Esophagus muscularis mucosa (tissue), 4 donors: ENCODE measurements at regions not wholly inside any gene's neighbourhood (a gene's known extent, or its start where the extent isn't known, plus 50 kb on each side); places are given as distances from the start of the nearest gene placed in this dataset.
A peak's percentile ranks its signal among the peaks of the same experiment; 100 is the strongest.

Experiments used
- DNase-seq: peaks from one replicate; pipeline ENCODE4 v3.0.0-alpha.2; 2017; ENCODE audit errors: extremely low spot score
- H3K27ac ChIP-seq, 4 donors: fragments of 200-600 bp; sonication (generic); replicated peaks in 1 of 4; 1 replicate in 3 of 4; 2 replicates in 1 of 4; pipeline ENCODE4 v1.5.1; 2016 to 2019; ENCODE audit warnings: mild to moderate bottlenecking in 1 of 4
- H3K27me3 ChIP-seq, 4 donors: fragments of 200-600 bp; sonication (generic); one replicate each; pipeline versions ENCODE4 v1.5.1 to v1.6.0; 2016 to 2019
- H3K36me3 ChIP-seq, 4 donors: fragments of 200-600 bp; sonication (generic); one replicate each; pipeline ENCODE4 v1.5.1; 2016 to 2019
- H3K4me1 ChIP-seq, 4 donors: fragments of 200-600 bp; sonication (generic); one replicate each; pipeline ENCODE4 v1.5.1; 2016 to 2019
- H3K4me3 ChIP-seq, 4 donors: fragments of 200-600 bp; sonication (generic); 1 replicate in 2 of 4; 2 replicates in 2 of 4; pipeline ENCODE4 v1.5.1; 2016 to 2019; ENCODE audit warnings: mild to moderate bottlenecking in 4 of 4, moderate library complexity in 1 of 4
- H3K9me3 ChIP-seq, 4 donors: fragments of 200-600 bp; sonication (generic); 1 replicate in 3 of 4; 2 replicates in 1 of 4; pipeline ENCODE4 v1.5.1; 2016 to 2019
- CTCF ChIP-seq, 3 experiments: fragments of 200-600 bp in 2 of 3; fragments of 450-650 bp in 1 of 3; sonication (generic) in 2 of 3; IDR thresholded peaks; one replicate each; pipeline ENCODE4 v1.5.1; 2017 to 2019; ENCODE audit warnings: antibody characterized with exemption in 3 of 3, mild to moderate bottlenecking in 2 of 3, moderate library complexity in 1 of 3
- EP300 ChIP-seq: sonication (generic); formaldehyde crosslinking; IDR thresholded peaks from one replicate; pipeline ENCODE4 v1.6.1; 2017; ENCODE audit warnings: antibody characterized with exemption
- POLR2A ChIP-seq: fragments of 450-650 bp; IDR thresholded peaks from one replicate; pipeline ENCODE4 v1.6.1; 2017; ENCODE audit warnings: antibody characterized with exemption, moderate library complexity, mild to moderate bottlenecking, low read depth
- POLR2AphosphoS5 ChIP-seq, 2 donors: sonication (generic); formaldehyde crosslinking; IDR thresholded peaks; one replicate each; pipeline ENCODE4 v1.6.1; 2017; ENCODE audit warnings: antibody characterized with exemption in 2 of 2
- WGBS: methylation state at CpG from one replicate; pipeline ENCODE4 v1.1.5; 2018; 5-methylcytosine and 5-hydroxymethylcytosine counted together
- intact Hi-C: fragments of 100-400 bp; cut with DNase I; formaldehyde crosslinking; loops from one replicate; pipeline ENCODE4 v1.15.1; 2023

GRCh38 chr15:25134546-25134945 lies 179.8 kb downstream of the SNRPN start:
- intact Hi-C loops = no loop called here
- WGBS = 44% methylated on average over 2 of the region's 2 CpGs
- TF ChIP-seq POLR2A = no peak
- no peak for TF ChIP-seq CTCF (IDR thresholded peaks at IDR 0.05)
- no peak for TF ChIP-seq EP300
- TF ChIP-seq POLR2AphosphoS5 (IDR thresholded peaks at IDR 0.05) = no peak
- peaks cover 0 to 4% (median 0%) of the 10 kb centered on the region in 4 donors for H3K36me3 ChIP-seq
- peaks cover 0 to 8% (median under 1%) of the 10 kb centered on the region in 4 donors for H3K9me3 ChIP-seq
- no peak for DNase-seq
- no peaks in the 10 kb centered on the region for H3K27me3 ChIP-seq
- H3K4me3 ChIP-seq = no peak overlapping the region
- H3K27ac ChIP-seq = no peak overlapping the region
- H3K4me1 ChIP-seq = no peaks in the 10 kb centered on the region

- Histone ChIP-seq H3K4me1 (no peaks in the 10 kb centered on the region), H3K27ac (no peak overlapping the region), H3K27me3 (no peaks in the 10 kb centered on the region), H3K36me3 (no peaks in the 10 kb centered on the region), H3K4me3 (no peak overlapping the region), H3K9me3 (peaks cover 0 to 6% (median 0%) of the 10 kb centered on the region in 4 donors)
- WGBS = 54% methylated on average over 3 of the region's 3 CpGs
- intact Hi-C loops = no loop called here
- TF ChIP-seq EP300 (no peak), POLR2A (no peak), CTCF (IDR thresholded peaks at IDR 0.05) (peak in 1 of 3 experiments; percentile 35), POLR2AphosphoS5 (IDR thresholded peaks at IDR 0.05) (no peak)
- no peak for DNase-seq
These were observed 181.3 kb downstream of the SNRPN start for GRCh38 chr15:25136119-25136518.

- WGBS = 68% methylated on average over 5 of the region's 5 CpGs
These were observed 182.2 kb downstream of the SNRPN start for GRCh38 chr15:25137013-25137412.

DNA sequence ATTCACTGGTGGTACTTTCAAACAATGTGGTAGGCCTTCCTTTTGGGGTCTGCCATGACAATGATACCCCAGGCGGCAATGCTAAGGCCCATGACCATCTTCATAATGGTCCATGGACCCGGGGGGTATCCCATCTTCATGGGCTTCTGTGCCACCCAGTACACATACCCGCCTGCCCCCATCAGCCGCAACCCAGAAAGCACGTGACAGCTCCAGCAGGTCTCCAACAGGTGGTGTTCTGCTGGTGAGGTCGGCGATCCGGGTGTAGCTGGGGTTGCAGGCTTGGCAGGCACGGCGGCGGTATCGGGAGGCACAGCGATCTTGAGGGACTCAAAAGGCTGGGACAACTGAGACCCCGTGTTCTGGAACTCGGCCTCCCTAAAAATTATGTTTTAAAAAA lies 214.5 kb downstream of the SNRPN start:
- 95% methylated on average over 10 of the region's 15 CpGs for WGBS
- DNase-seq = peak; percentile 89
- no peak for TF ChIP-seq POLR2A
- TF ChIP-seq EP300 = no peak
- TF ChIP-seq POLR2AphosphoS5 (IDR thresholded peaks at IDR 0.05) = no peak
- TF ChIP-seq CTCF (IDR thresholded peaks at IDR 0.05) = no peak

More at GRCh38 chr15:25137013-25137412, 182.2 kb downstream of the SNRPN start:
- intact Hi-C loops = no loop called here
- Histone ChIP-seq H3K27ac (no peak overlapping the region), H3K9me3 (peaks cover 0 to 6% (median 2%) of the 10 kb centered on the region in 4 donors), H3K36me3 (no peaks in the 10 kb centered on the region), H3K27me3 (no peaks in the 10 kb centered on the region), H3K4me3 (no peak overlapping the region), H3K4me1 (no peaks in the 10 kb centered on the region)
- no peak for DNase-seq
- TF ChIP-seq CTCF (IDR thresholded peaks at IDR 0.05) (no peak), POLR2A (no peak), EP300 (no peak), POLR2AphosphoS5 (IDR thresholded peaks at IDR 0.05) (no peak)

GRCh38 chr15:25170113-25170731 lies 215.4 kb downstream of the SNRPN start:
- WGBS = 79% methylated on average over 9 of the region's 19 CpGs
- peaks cover 0 to 44% (median 30%) of the 10 kb centered on the region in 4 donors for H3K9me3 ChIP-seq
- TF ChIP-seq POLR2A = no peak
- no peak for TF ChIP-seq CTCF (IDR thresholded peaks at IDR 0.05)
- TF ChIP-seq EP300 = no peak
- no peak for TF ChIP-seq POLR2AphosphoS5 (IDR thresholded peaks at IDR 0.05)
- H3K27ac ChIP-seq = no peak overlapping the region
- no peak overlapping the region for H3K4me3 ChIP-seq
- no peaks in the 10 kb centered on the region for H3K4me1 ChIP-seq
- DNase-seq = peak; percentile 70
- H3K27me3 ChIP-seq = no peaks in the 10 kb centered on the region
- intact Hi-C loops = no loop called here
- H3K36me3 ChIP-seq = no peaks in the 10 kb centered on the region

More for the DNA sequence above, 214.5 kb downstream of the SNRPN start:
- no peaks in the 10 kb centered on the region for H3K36me3 ChIP-seq
- peaks cover 0 to 35% (median 22%) of the 10 kb centered on the region in 4 donors for H3K9me3 ChIP-seq
- intact Hi-C loops = no loop called here
- H3K4me1 ChIP-seq = no peaks in the 10 kb centered on the region
- no peak overlapping the region for H3K27ac ChIP-seq
- H3K4me3 ChIP-seq = no peak overlapping the region
- no peaks in the 10 kb centered on the region for H3K27me3 ChIP-seq
